GM23338 (cell line): ENCODE measurements at regions not wholly inside any gene's neighbourhood (a gene's known extent, or its start where the extent isn't known, plus 50 kb on each side); places are given as distances from the start of the nearest gene placed in this dataset.

Experiments
- ATAC-seq: fragments of 200-7000 bp; cut with Tn5 transposase; 3 replicates; pipeline ENCODE4 v1.9.1; 2020
- DNase-seq: peaks from one replicate; pipeline ENCODE4 v3.0.0-alpha.2; 2015; ENCODE audit warnings: low spot score
- H2AFZ ChIP-seq: fragments of 200-600 bp; sonication (generic); 2 replicates; pipeline ENCODE4 v1.8.0; 2016; ENCODE audit warnings: antibody characterized with exemption, mild to moderate bottlenecking, moderate library complexity
- H3F3A ChIP-seq: fragments of 200-600 bp; sonication (generic); replicated peaks from 2 replicates; pipeline ENCODE4 v1.8.0; 2017; ENCODE audit warnings: antibody characterized with exemption, mixed run types, low read depth
- H3K27ac ChIP-seq: fragments of 200-600 bp; sonication (generic); 2 replicates; pipeline ENCODE4 v1.6.1; 2016; ENCODE audit warnings: low read depth
- H3K27me3 ChIP-seq: fragments of 200-600 bp; sonication (generic); 2 replicates; pipeline ENCODE4 v1.8.0; 2016; ENCODE audit warnings: mild to moderate bottlenecking, mixed run types, moderate library complexity; ENCODE audit not compliant: insufficient read depth
- H3K36me3 ChIP-seq: fragments of 200-600 bp; sonication (generic); 2 replicates; pipeline ENCODE4 v1.8.0; 2016; ENCODE audit warnings: mild to moderate bottlenecking; ENCODE audit not compliant: insufficient read depth
- H3K4me1 ChIP-seq: fragments of 200-600 bp; sonication (generic); 2 replicates; pipeline ENCODE4 v1.8.0; 2016; ENCODE audit warnings: mild to moderate bottlenecking, moderate library complexity; ENCODE audit not compliant: insufficient read depth
- H3K4me2 ChIP-seq: fragments of 200-600 bp; sonication (generic); 2 replicates; pipeline ENCODE4 v1.7.1; 2017; ENCODE audit warnings: mixed run types
- H3K4me3 ChIP-seq: fragments of 200-600 bp; sonication (generic); 2 replicates; pipeline ENCODE4 v1.6.1; 2016; ENCODE audit warnings: mixed run types
- H3K79me2 ChIP-seq: fragments of 200-600 bp; sonication (generic); replicated peaks from 2 replicates; pipeline ENCODE4 v1.8.0; 2017; ENCODE audit warnings: mild to moderate bottlenecking; ENCODE audit not compliant: insufficient read depth
- H3K9me2 ChIP-seq: fragments of 200-600 bp; sonication (generic); 2 replicates; pipeline ENCODE4 v1.8.0; 2017; ENCODE audit not compliant: insufficient read depth
- H4K20me1 ChIP-seq: fragments of 200-600 bp; sonication (generic); replicated peaks from 2 replicates; pipeline ENCODE4 v1.8.0; 2017; ENCODE audit warnings: mild to moderate bottlenecking; ENCODE audit not compliant: insufficient read depth
- H3K27ac Mint-ChIP-seq: 2 replicates; pipeline ENCODE4 v1.8.0; 2020; ENCODE audit warnings: inconsistent platforms, mild to moderate bottlenecking, moderate library complexity, mixed read lengths
- H3K27me3 Mint-ChIP-seq: 3 replicates; pipeline ENCODE4 v1.8.0; 2022; ENCODE audit warnings: low read depth, mild to moderate bottlenecking, moderate library complexity, mixed read lengths, inconsistent platforms; ENCODE audit not compliant: insufficient read depth, poor library complexity
- H3K36me3 Mint-ChIP-seq: 3 replicates; pipeline ENCODE4 v1.8.0; 2021; ENCODE audit warnings: low read depth, mild to moderate bottlenecking, inconsistent platforms, moderate library complexity, mixed read lengths
- H3K4me1 Mint-ChIP-seq: 3 replicates; pipeline ENCODE4 v1.8.0; 2020; ENCODE audit warnings: mild to moderate bottlenecking, inconsistent platforms, mixed read lengths
- H3K4me3 Mint-ChIP-seq: 3 replicates; pipeline ENCODE4 v1.8.0; 2021; ENCODE audit warnings: moderate library complexity, mild to moderate bottlenecking, inconsistent platforms, mixed read lengths
- H3K9me3 Mint-ChIP-seq: 3 replicates; pipeline ENCODE4 v1.8.0; 2020; ENCODE audit warnings: moderate library complexity, mild to moderate bottlenecking, inconsistent platforms, mixed read lengths
- CTCF ChIP-seq, 2 experiments: fragments of 200-600 bp in 1 of 2; sonication (generic) in 1 of 2; conservative IDR thresholded peaks; 2 replicates each; pipeline versions ENCODE4 v1.5.1 to v1.6.1; 2016 to 2017; ENCODE audit warnings: antibody characterized with exemption in 2 of 2, low read depth in 2 of 2, mild to moderate bottlenecking in 2 of 2, moderate library complexity in 1 of 2
- EZH2 ChIP-seq: fragments of 200-600 bp; sonication (generic); IDR thresholded peaks from one replicate; pipeline ENCODE4 v1.8.0; 2017; ENCODE audit warnings: antibody characterized with exemption, mild to moderate bottlenecking, low read depth; ENCODE audit not compliant: unreplicated experiment
- JUNB ChIP-seq: IDR thresholded peaks from one replicate; pipeline ENCODE4 v1.6.1; 2016; ENCODE audit warnings: antibody characterized with exemption; ENCODE audit not compliant: unreplicated experiment
- POLR2AphosphoS5 ChIP-seq: IDR thresholded peaks from 2 replicates; pipeline ENCODE4 v1.6.1; 2016; ENCODE audit warnings: antibody characterized with exemption, low read depth
- REST ChIP-seq: IDR thresholded peaks from one replicate; pipeline ENCODE4 v1.6.1; 2018; ENCODE audit warnings: antibody characterized with exemption; ENCODE audit not compliant: unreplicated experiment
- STAT1 ChIP-seq: IDR thresholded peaks from one replicate; pipeline ENCODE4 v1.6.1; 2016; ENCODE audit warnings: antibody characterized with exemption; ENCODE audit not compliant: unreplicated experiment
- ZNF114 ChIP-seq: fragments of 250-450 bp; sonication (Bioruptor Pico); IDR thresholded peaks from 2 replicates; pipeline ENCODE4 v1.5.0; 2020; ENCODE audit warnings: mild to moderate bottlenecking, moderate library complexity

- no peak overlapping the region for H2AFZ ChIP-seq
- DNase-seq (no peak), ATAC-seq (no peak)
- H3K9me3 Mint-ChIP-seq = peaks cover 13% of the 10 kb centered on the region
- H3K4me3 Mint-ChIP-seq = no peak overlapping the region
- H3K27ac ChIP-seq = no peak overlapping the region
- H3K9me2 ChIP-seq = 0 out of 2 replicates have a peak, but pooled peaks cover 7% of the 10 kb centered on the region
- no peaks in the 10 kb centered on the region for H4K20me1 ChIP-seq
- H3K4me3 ChIP-seq = no peak overlapping the region
- H3F3A ChIP-seq = no peaks in the 10 kb centered on the region
- H3K4me1 ChIP-seq = peaks cover 5% of the 10 kb centered on the region; the same call in 1 of the 2 replicates
- H3K79me2 ChIP-seq = no peaks in the 10 kb centered on the region
- peaks cover 5% of the 10 kb centered on the region; the same call in 2 of the 3 replicates for H3K36me3 Mint-ChIP-seq
- H3K27ac Mint-ChIP-seq = no peak overlapping the region
- H3K4me1 Mint-ChIP-seq = peaks cover 7% of the 10 kb centered on the region; the same call in 2 of the 3 replicates
- no peaks in the 10 kb centered on the region for H3K36me3 ChIP-seq
- no peak overlapping the region for H3K4me2 ChIP-seq
- H3K27me3 ChIP-seq = no peaks in the 10 kb centered on the region
- TF ChIP-seq EZH2 (no peak), CTCF (conservative IDR thresholded peaks at IDR 0.05; ENCODE audit: low read depth in 2 of 2) (peak in 1 of 2 experiments; percentile 24; a peak in 1 of 4 replicates)
- no peaks in the 10 kb centered on the region for H3K27me3 Mint-ChIP-seq
Measured at GRCh38 chr12:45490232-45490881, 239.1 kb upstream of the ARID2 start.

GRCh38 chr12:45494279-45494678, 235.2 kb upstream of the ARID2 start:
- Histone ChIP-seq H3F3A (no peaks in the 10 kb centered on the region), H3K9me2 (peaks cover 19% of the 10 kb centered on the region; the same call in 1 of the 2 replicates), H3K36me3 (no peaks in the 10 kb centered on the region), H3K27me3 (no peaks in the 10 kb centered on the region), H3K79me2 (no peaks in the 10 kb centered on the region), H2AFZ (no peak overlapping the region), H3K27ac (no peak overlapping the region), H3K4me1 (no peaks in the 10 kb centered on the region), H4K20me1 (no peaks in the 10 kb centered on the region), H3K4me2 (no peak overlapping the region), H3K4me3 (no peak overlapping the region)
- Mint-ChIP-seq H3K4me1 (no peaks in the 10 kb centered on the region), H3K27ac (no peak overlapping the region), H3K9me3 (peaks cover 18% of the 10 kb centered on the region), H3K36me3 (peaks cover 5% of the 10 kb centered on the region; the same call in 2 of the 3 replicates), H3K4me3 (no peak overlapping the region), H3K27me3 (peaks cover 2% of the 10 kb centered on the region)
- TF ChIP-seq ZNF114 (CRISPR knock-in tag) (no peak), REST (no peak), STAT1 (no peak), POLR2AphosphoS5 (no peak), JUNB (no peak)
- DNase-seq (no peak), ATAC-seq (no peak)
